ENCODE measurements at regions not wholly inside any gene's neighbourhood (a gene's known extent, or its start where the extent isn't known, plus 50 kb on each side); places are given as distances from the start of the nearest gene placed in this dataset.

DNA sequence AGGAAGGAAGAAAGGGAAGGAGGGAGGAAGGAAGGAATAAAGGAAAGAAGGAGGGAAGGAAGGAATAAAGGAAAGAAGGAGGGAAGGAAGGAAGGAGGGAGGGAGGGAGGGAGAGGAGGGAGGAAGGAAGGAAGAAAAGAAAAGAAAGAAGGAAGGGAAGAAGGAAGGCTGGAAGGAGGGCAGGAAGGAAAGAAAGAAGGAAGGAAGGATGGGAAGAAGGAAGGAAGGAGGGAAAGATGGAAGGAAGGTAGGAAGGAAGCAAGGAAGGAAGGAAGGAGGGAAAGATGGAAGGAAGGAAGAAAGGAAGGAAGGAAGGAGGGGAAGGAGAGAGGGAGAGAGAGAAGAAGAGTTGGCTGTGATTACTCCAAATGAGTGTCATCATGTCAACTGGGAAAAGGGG lies 190.6 kb downstream of the ACKR3 start:
- TF ChIP-seq TAF1 (IDR thresholded peaks at IDR 0.05; ENCODE audit: low read depth) (no peak), NFIC (IDR thresholded peaks at IDR 0.05) (no peak)

Measured in Ishikawa (cell line).